ENCODE measurements at regions not wholly inside any gene's neighbourhood (a gene's known extent, or its start where the extent isn't known, plus 50 kb on each side); places are given as distances from the start of the nearest gene placed in this dataset.

DNA sequence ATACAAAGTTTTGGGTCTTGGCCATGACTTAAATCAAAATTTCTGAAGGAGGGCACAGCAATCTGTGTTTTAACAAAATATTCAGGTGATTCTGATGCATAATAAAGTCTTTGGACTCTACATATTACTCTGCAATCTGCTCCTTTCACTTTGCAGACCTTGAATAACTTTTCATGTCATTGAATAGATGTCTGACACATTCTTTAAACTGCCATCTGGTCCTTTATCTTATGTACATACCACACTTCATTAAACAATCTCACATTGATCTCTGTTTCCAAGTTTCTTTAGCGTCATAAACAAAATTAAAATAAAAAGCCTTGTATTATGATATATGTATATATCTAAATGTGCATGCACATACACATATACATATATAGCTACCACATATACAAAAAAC is 831.2 kb downstream of the MAFB start:
- 64% methylated on average over 1 of the region's 1 CpG for WGBS, 2 donors
- ATAC-seq (ENCODE audit: low FRiP score) = no peak
- no peak overlapping the region for H3K4me3 ChIP-seq (ENCODE audit: low read length in 2 of 2)

GRCh38 chr20:39857187-39857586 is 831.8 kb downstream of the MAFB start:
- Histone ChIP-seq H3K27me3 (ENCODE audit: control insufficient read depth in 1 of 2, insufficient read depth in 2 of 2, low read length in 1 of 2) (peaks cover 0 to 3% of the 10 kb centered on the region in 2 donors), H3K4me3 (ENCODE audit: low read length in 2 of 2) (no peak overlapping the region), H3K4me1 (ENCODE audit: control insufficient read depth in 1 of 2, insufficient read depth in 2 of 2, low read length in 2 of 2) (no peaks in the 10 kb centered on the region), H3K27ac (ENCODE audit: low read depth in 1 of 2, low read length in 2 of 2) (no peak overlapping the region), H3K36me3 (ENCODE audit: control insufficient read depth in 1 of 2, insufficient read depth in 2 of 2, low read length in 1 of 2) (no peaks in the 10 kb centered on the region), H3K9me3 (ENCODE audit: control insufficient read depth, low read length) (no peaks in the 10 kb centered on the region)
- WGBS, 2 donors = 39 to 51% methylated on average over 1 of the region's 1 CpG
- no peak for ATAC-seq (ENCODE audit: low FRiP score)
- DNase-seq = no peak
- intact Hi-C loops (cut with DNase I) = no loop called here

More for the DNA sequence above, 831.2 kb downstream of the MAFB start:
- H3K4me1 ChIP-seq (ENCODE audit: control insufficient read depth in 1 of 2, insufficient read depth in 2 of 2, low read length in 2 of 2) = no peaks in the 10 kb centered on the region
- DNase-seq = no peak
- no peaks in the 10 kb centered on the region for H3K9me3 ChIP-seq (ENCODE audit: control insufficient read depth, low read length)
- intact Hi-C loops (cut with DNase I) = no loop called here
- H3K27ac ChIP-seq (ENCODE audit: low read depth in 1 of 2, low read length in 2 of 2) = no peak overlapping the region
- no peaks in the 10 kb centered on the region for H3K36me3 ChIP-seq (ENCODE audit: control insufficient read depth in 1 of 2, insufficient read depth in 2 of 2, low read length in 1 of 2)
- no peaks in the 10 kb centered on the region for H3K27me3 ChIP-seq (ENCODE audit: control insufficient read depth in 1 of 2, insufficient read depth in 2 of 2, low read length in 1 of 2)

DNA sequence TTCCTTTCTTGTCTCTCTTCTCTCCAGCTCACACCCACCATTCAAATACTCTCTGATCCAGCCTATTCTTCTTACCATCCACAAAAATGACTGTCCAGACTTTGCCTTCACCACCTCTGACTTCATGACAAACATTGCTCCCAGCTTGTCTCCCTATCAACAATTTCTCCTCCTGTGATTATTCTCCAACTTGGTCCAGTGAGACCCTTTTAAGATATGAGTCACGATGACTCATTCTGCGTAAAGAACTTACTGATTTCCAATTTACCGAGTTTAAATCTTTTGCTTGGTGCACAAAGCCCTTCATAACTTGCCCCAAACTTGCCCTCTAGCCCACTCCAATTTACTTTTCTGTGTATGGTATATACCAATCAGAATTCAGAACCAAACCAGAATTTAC is 833.2 kb downstream of the MAFB start:
- intact Hi-C loops (cut with DNase I) = no loop called here
- H3K36me3 ChIP-seq (ENCODE audit: control insufficient read depth in 1 of 2, insufficient read depth in 2 of 2, low read length in 1 of 2) = no peaks in the 10 kb centered on the region
- H3K27ac ChIP-seq (ENCODE audit: low read depth in 1 of 2, low read length in 2 of 2) = no peak overlapping the region
- no peaks in the 10 kb centered on the region for H3K9me3 ChIP-seq (ENCODE audit: control insufficient read depth, low read length)
- no peak overlapping the region for H3K4me3 ChIP-seq (ENCODE audit: low read length in 2 of 2)
- no peak for DNase-seq
- peaks cover 0 to 3% of the 10 kb centered on the region in 2 donors for H3K27me3 ChIP-seq (ENCODE audit: control insufficient read depth in 1 of 2, insufficient read depth in 2 of 2, low read length in 1 of 2)
- ATAC-seq (ENCODE audit: low FRiP score) = no peak
- no peaks in the 10 kb centered on the region for H3K4me1 ChIP-seq (ENCODE audit: control insufficient read depth in 1 of 2, insufficient read depth in 2 of 2, low read length in 2 of 2)
- whole genome bisulfite sequencing, 2 donors = 78 to 81% methylated on average over 3 of the region's 3 CpGs

GRCh38 chr20:39855056-39855455 is 834.0 kb downstream of the MAFB start:
- intact Hi-C loops (cut with DNase I) = no loop called here
- WGBS, 2 donors = 69 to 90% methylated on average over 1 of the region's 1 CpG

GRCh38 chr20:39853636-39854035 is 835.4 kb downstream of the MAFB start:
- ATAC-seq (ENCODE audit: low FRiP score) (no peak), DNase-seq (no peak)
- no peaks in the 10 kb centered on the region for H3K9me3 ChIP-seq (ENCODE audit: control insufficient read depth, low read length)
- H3K4me3 ChIP-seq (ENCODE audit: low read length in 2 of 2) = no peak overlapping the region
- no peaks in the 10 kb centered on the region for H3K36me3 ChIP-seq (ENCODE audit: control insufficient read depth in 1 of 2, insufficient read depth in 2 of 2, low read length in 1 of 2)
- H3K4me1 ChIP-seq (ENCODE audit: control insufficient read depth in 1 of 2, insufficient read depth in 2 of 2, low read length in 2 of 2) = no peaks in the 10 kb centered on the region
- intact Hi-C loops (cut with DNase I) = no loop called here
- H3K27me3 ChIP-seq (ENCODE audit: control insufficient read depth in 1 of 2, insufficient read depth in 2 of 2, low read length in 1 of 2) = peaks cover 0 to 3% of the 10 kb centered on the region in 2 donors
- 94 to 96% methylated on average over 2 of the region's 2 CpGs for WGBS, 2 donors
- H3K27ac ChIP-seq (ENCODE audit: low read depth in 1 of 2, low read length in 2 of 2) = no peak overlapping the region

More at GRCh38 chr20:39855056-39855455, 834.0 kb downstream of the MAFB start:
- DNase-seq = no peak
- ATAC-seq (ENCODE audit: low FRiP score) = no peak
- Histone ChIP-seq H3K9me3 (ENCODE audit: control insufficient read depth, low read length) (no peaks in the 10 kb centered on the region), H3K4me3 (ENCODE audit: low read length in 2 of 2) (no peak overlapping the region), H3K27me3 (ENCODE audit: control insufficient read depth in 1 of 2, insufficient read depth in 2 of 2, low read length in 1 of 2) (peaks cover 0 to 3% of the 10 kb centered on the region in 2 donors), H3K4me1 (ENCODE audit: control insufficient read depth in 1 of 2, insufficient read depth in 2 of 2, low read length in 2 of 2) (no peaks in the 10 kb centered on the region), H3K27ac (ENCODE audit: low read depth in 1 of 2, low read length in 2 of 2) (no peak overlapping the region), H3K36me3 (ENCODE audit: control insufficient read depth in 1 of 2, insufficient read depth in 2 of 2, low read length in 1 of 2) (no peaks in the 10 kb centered on the region)

DNA sequence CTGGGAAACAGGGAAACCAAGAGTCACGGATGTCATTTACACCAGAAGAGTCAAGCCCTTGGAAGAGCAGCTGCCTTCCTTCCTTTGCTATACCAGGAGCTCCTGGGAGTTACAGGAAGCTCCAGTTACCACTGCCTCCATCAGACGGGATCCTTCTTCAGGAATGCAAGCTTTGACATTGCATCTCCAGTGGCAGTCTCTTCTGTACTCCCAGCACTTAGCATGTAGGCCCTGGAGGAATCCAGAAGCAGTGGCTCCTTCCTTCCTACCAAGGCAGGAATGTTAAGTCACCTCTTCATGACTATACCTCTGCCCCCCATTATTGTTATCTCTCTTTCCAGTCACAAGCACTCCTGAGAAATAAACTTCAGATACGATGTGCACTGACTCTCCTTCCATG is 836.0 kb downstream of the MAFB start:
- H3K9me3 ChIP-seq (ENCODE audit: control insufficient read depth, low read length) = no peaks in the 10 kb centered on the region
- no peak for ATAC-seq (ENCODE audit: low FRiP score)
- intact Hi-C loops (cut with DNase I) = no loop called here
- no peak overlapping the region for H3K27ac ChIP-seq (ENCODE audit: low read depth in 1 of 2, low read length in 2 of 2)
- H3K27me3 ChIP-seq (ENCODE audit: control insufficient read depth in 1 of 2, insufficient read depth in 2 of 2, low read length in 1 of 2) = peaks cover 0 to 3% of the 10 kb centered on the region in 2 donors
- H3K36me3 ChIP-seq (ENCODE audit: control insufficient read depth in 1 of 2, insufficient read depth in 2 of 2, low read length in 1 of 2) = no peaks in the 10 kb centered on the region
- no peak overlapping the region for H3K4me3 ChIP-seq (ENCODE audit: low read length in 2 of 2)
- 96 to 97% methylated on average over 3 of the region's 3 CpGs for WGBS, 2 donors
- no peak for DNase-seq
- H3K4me1 ChIP-seq (ENCODE audit: control insufficient read depth in 1 of 2, insufficient read depth in 2 of 2, low read length in 2 of 2) = no peaks in the 10 kb centered on the region

DNA sequence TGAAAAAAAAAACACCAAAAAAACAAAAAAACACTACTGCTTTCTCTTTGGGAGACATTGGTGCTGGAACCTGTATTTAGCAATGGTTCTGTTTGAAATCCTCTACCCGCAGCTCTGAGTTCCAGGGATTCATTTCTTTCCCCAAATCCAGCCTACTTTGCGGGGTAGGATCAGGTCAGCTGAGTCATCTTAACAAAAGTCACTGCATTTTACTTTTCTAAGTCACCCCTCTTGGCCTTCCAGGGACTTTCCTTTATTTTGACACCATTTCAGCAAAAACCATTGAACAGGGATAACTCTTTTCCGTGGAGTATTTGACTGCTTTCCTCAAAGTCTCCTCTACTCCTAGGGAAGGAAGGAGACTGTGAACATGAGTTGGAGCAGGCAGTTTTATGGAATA is 837.6 kb downstream of the MAFB start:
- no peaks in the 10 kb centered on the region for H3K4me1 ChIP-seq (ENCODE audit: control insufficient read depth in 1 of 2, insufficient read depth in 2 of 2, low read length in 2 of 2)
- H3K4me3 ChIP-seq (ENCODE audit: low read length in 2 of 2) = no peak overlapping the region
- no peaks in the 10 kb centered on the region for H3K36me3 ChIP-seq (ENCODE audit: control insufficient read depth in 1 of 2, insufficient read depth in 2 of 2, low read length in 1 of 2)
- peaks cover 0 to 3% of the 10 kb centered on the region in 2 donors for H3K27me3 ChIP-seq (ENCODE audit: control insufficient read depth in 1 of 2, insufficient read depth in 2 of 2, low read length in 1 of 2)
- no peak for ATAC-seq (ENCODE audit: low FRiP score)
- no peaks in the 10 kb centered on the region for H3K9me3 ChIP-seq (ENCODE audit: control insufficient read depth, low read length)
- H3K27ac ChIP-seq (ENCODE audit: low read depth in 1 of 2, low read length in 2 of 2) = no peak overlapping the region
- intact Hi-C loops (cut with DNase I) = no loop called here
- 52 to 75% methylated on average over 3 of the region's 3 CpGs for WGBS, 2 donors
- DNase-seq = no peak

DNA sequence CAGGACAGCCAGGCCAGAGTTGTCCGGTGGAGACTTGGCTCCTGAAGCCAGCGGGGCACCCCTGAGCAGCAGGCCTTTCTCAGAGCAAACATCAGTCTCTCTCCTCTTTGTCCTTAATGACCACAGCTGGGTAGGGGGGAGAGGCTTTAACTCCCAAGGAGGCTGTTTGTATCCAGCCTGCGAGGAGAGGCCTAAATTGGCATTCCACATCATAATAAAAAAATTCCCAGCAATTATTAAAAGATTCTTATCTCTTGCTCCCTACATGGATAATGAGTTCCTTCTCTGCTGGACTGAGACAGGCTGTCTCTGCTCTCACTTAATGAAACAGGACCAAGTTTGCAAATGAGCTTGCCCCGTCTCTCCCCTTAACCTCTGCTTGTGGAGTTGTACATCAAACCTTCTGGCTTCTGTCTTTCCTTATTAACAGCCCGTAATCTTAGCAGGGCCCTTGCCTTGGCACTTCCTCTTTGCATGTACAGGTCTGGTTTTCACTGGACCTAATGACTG is 838.2 kb downstream of the MAFB start:
- H3K27ac ChIP-seq (ENCODE audit: low read depth in 1 of 2, low read length in 2 of 2) = no peak overlapping the region
- H3K36me3 ChIP-seq (ENCODE audit: control insufficient read depth in 1 of 2, insufficient read depth in 2 of 2, low read length in 1 of 2) = no peaks in the 10 kb centered on the region
- ATAC-seq (ENCODE audit: low FRiP score) (no peak), DNase-seq (no peak)
- H3K4me3 ChIP-seq (ENCODE audit: low read length in 2 of 2) = no peak overlapping the region
- H3K4me1 ChIP-seq (ENCODE audit: control insufficient read depth in 1 of 2, insufficient read depth in 2 of 2, low read length in 2 of 2) = no peaks in the 10 kb centered on the region
- intact Hi-C loops (cut with DNase I) = no loop called here
- H3K27me3 ChIP-seq (ENCODE audit: control insufficient read depth in 1 of 2, insufficient read depth in 2 of 2, low read length in 1 of 2) = peaks cover 0 to 3% of the 10 kb centered on the region in 2 donors
- WGBS, 2 donors = 87% methylated on average over 5 of the region's 5 CpGs
- no peaks in the 10 kb centered on the region for H3K9me3 ChIP-seq (ENCODE audit: control insufficient read depth, low read length)

DNA sequence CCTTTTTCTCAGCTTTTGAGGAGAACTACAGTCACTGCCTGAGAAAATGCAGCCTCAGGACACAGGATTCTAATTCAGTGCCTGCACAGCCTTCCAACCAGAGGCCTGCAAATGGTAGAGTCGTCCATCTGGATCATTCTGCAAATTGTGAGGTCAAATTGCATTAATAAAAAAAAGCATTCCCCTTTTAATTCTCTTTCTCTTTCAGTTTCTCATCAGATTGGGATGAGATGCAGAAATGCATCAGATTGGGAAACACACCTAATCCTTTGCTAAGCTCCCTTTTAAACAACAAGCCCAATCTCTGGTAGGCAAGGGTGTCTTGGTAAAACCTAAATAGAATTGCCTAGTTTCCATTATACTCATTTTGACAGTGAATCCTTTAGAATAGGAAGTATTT is 838.8 kb downstream of the MAFB start:
- 21 to 30% methylated on average over 1 of the region's 1 CpG for WGBS, 2 donors
- no peaks in the 10 kb centered on the region for H3K4me1 ChIP-seq (ENCODE audit: control insufficient read depth in 1 of 2, insufficient read depth in 2 of 2, low read length in 2 of 2)
- intact Hi-C loops (cut with DNase I) = no loop called here

More for the DNA sequence above, 838.8 kb downstream of the MAFB start:
- Histone ChIP-seq H3K4me3 (ENCODE audit: low read length in 2 of 2) (no peak overlapping the region), H3K9me3 (ENCODE audit: control insufficient read depth, low read length) (no peaks in the 10 kb centered on the region), H3K27me3 (ENCODE audit: control insufficient read depth in 1 of 2, insufficient read depth in 2 of 2, low read length in 1 of 2) (peaks cover 0 to 3% of the 10 kb centered on the region in 2 donors), H3K36me3 (ENCODE audit: control insufficient read depth in 1 of 2, insufficient read depth in 2 of 2, low read length in 1 of 2) (no peaks in the 10 kb centered on the region), H3K27ac (ENCODE audit: low read depth in 1 of 2, low read length in 2 of 2) (no peak overlapping the region)
- DNase-seq (no peak), ATAC-seq (ENCODE audit: low FRiP score) (no peak)
